GM21390 (cell line): ENCODE measurements at regions not wholly inside any gene's neighbourhood (a gene's known extent, or its start where the extent isn't known, plus 50 kb on each side); places are given as distances from the start of the nearest gene placed in this dataset.

ENCODE experiments used
- ATAC-seq: cut with Tn5 transposase; IDR thresholded peaks from one replicate; pipeline ENCODE4 v1.9.1; 2021; ENCODE audit not compliant: unreplicated experiment

- ATAC-seq, result no peak
Observed at GRCh38 chr3:86733257-86733656, 257.7 kb downstream of the VGLL3 start.

- no peak for ATAC-seq
Observed at GRCh38 chr3:86731501-86731901, 259.4 kb downstream of the VGLL3 start.

- ATAC-seq, result no peak
Observed at GRCh38 chr3:86723433-86723832, 267.5 kb downstream of the VGLL3 start.

- ATAC-seq, result no peak
Observed at GRCh38 chr3:86711634-86712033, 279.3 kb downstream of the VGLL3 start.

GRCh38 chr3:86708893-86709292 is 282.1 kb downstream of the VGLL3 start:
- no peak for ATAC-seq

- no peak for ATAC-seq
Observed at GRCh38 chr3:86702381-86702958, 288.5 kb downstream of the VGLL3 start.

GRCh38 chr3:86695752-86696151 is 295.2 kb downstream of the VGLL3 start:
- no peak for ATAC-seq

GRCh38 chr3:86673991-86674390 is 317.0 kb downstream of the VGLL3 start:
- ATAC-seq, result no peak

- no peak for ATAC-seq
Observed at GRCh38 chr3:86661817-86662216, 329.1 kb downstream of the VGLL3 start.

- ATAC-seq, result no peak
Observed at GRCh38 chr3:86658876-86659275, 332.1 kb downstream of the VGLL3 start.

GRCh38 chr3:86654806-86655460 is 336.0 kb downstream of the VGLL3 start:
- ATAC-seq, result no peak

- no peak for ATAC-seq
Observed at GRCh38 chr3:86653661-86654205, 337.2 kb downstream of the VGLL3 start.

GRCh38 chr3:86648087-86648486 is 342.9 kb downstream of the VGLL3 start:
- ATAC-seq, result no peak

- ATAC-seq, result no peak
Observed at GRCh38 chr3:86645756-86646155, 345.2 kb downstream of the VGLL3 start.

- no peak for ATAC-seq
Observed at GRCh38 chr3:86634361-86634760, 356.6 kb downstream of the VGLL3 start.

- no peak for ATAC-seq
Observed at GRCh38 chr3:86629511-86629910, 361.4 kb downstream of the VGLL3 start.

- ATAC-seq, result no peak
Observed at GRCh38 chr3:86624192-86624591, 366.8 kb downstream of the VGLL3 start.

GRCh38 chr3:86618706-86619105 is 372.2 kb downstream of the VGLL3 start:
- no peak for ATAC-seq

GRCh38 chr3:86605166-86605565 is 385.8 kb downstream of the VGLL3 start:
- ATAC-seq, result no peak

- no peak for ATAC-seq
Observed at GRCh38 chr3:86595696-86596095, 395.3 kb downstream of the VGLL3 start.

GRCh38 chr3:86594838-86595237 is 396.1 kb downstream of the VGLL3 start:
- no peak for ATAC-seq

GRCh38 chr3:86578071-86578470 is 412.9 kb downstream of the VGLL3 start:
- ATAC-seq, result no peak
